Glutamatergic neuron (in vitro differentiated cells): ENCODE measurements at regions not wholly inside any gene's neighbourhood (a gene's known extent, or its start where the extent isn't known, plus 50 kb on each side); places are given as distances from the start of the nearest gene placed in this dataset.

Experiments used
- DNase-seq: peaks from one replicate; pipeline ENCODE4 v3.0.0; 2022
- H3K27ac Mint-ChIP-seq: one replicate; pipeline ENCODE4 v1.8.0; 2020; ENCODE audit warnings: mild to moderate bottlenecking, mixed read lengths, inconsistent platforms; ENCODE audit not compliant: unreplicated experiment
- H3K27me3 Mint-ChIP-seq: one replicate; pipeline ENCODE4 v1.8.0; 2020; ENCODE audit warnings: mild to moderate bottlenecking, moderate library complexity, mixed read lengths, inconsistent platforms; ENCODE audit not compliant: unreplicated experiment
- H3K36me3 Mint-ChIP-seq: one replicate; pipeline ENCODE4 v1.8.0; 2020; ENCODE audit warnings: mild to moderate bottlenecking, mixed read lengths, inconsistent platforms; ENCODE audit not compliant: unreplicated experiment
- H3K4me1 Mint-ChIP-seq: one replicate; pipeline ENCODE4 v1.8.0; 2020; ENCODE audit warnings: mild to moderate bottlenecking, low read depth, mixed read lengths, inconsistent platforms; ENCODE audit not compliant: unreplicated experiment
- H3K4me3 Mint-ChIP-seq: one replicate; pipeline ENCODE4 v1.8.0; 2020; ENCODE audit warnings: mild to moderate bottlenecking, mixed read lengths, inconsistent platforms; ENCODE audit not compliant: unreplicated experiment
- H3K9me3 Mint-ChIP-seq: one replicate; pipeline ENCODE4 v1.8.0; 2020; ENCODE audit warnings: mild to moderate bottlenecking, moderate library complexity, mixed read lengths, inconsistent platforms; ENCODE audit not compliant: unreplicated experiment
- CTCF ChIP-seq: fragments of 200-600 bp; sonication (generic); IDR thresholded peaks from one replicate; pipeline ENCODE4 v1.5.0; 2021; ENCODE audit not compliant: partially characterized antibody, unreplicated experiment

- H3K4me1 Mint-ChIP-seq: no peaks in the 10 kb centered on the region
- no peak for TF ChIP-seq CTCF
Observed at GRCh38 chr21:33981391-33982101, 65.9 kb upstream of the ATP5PO start.

GRCh38 chr21:33980276-33980916 lies 64.8 kb upstream of the ATP5PO start:
- H3K27me3 Mint-ChIP-seq: peaks cover 4% of the 10 kb centered on the region
- DNase-seq: no peak
- H3K9me3 Mint-ChIP-seq: peaks cover 2% of the 10 kb centered on the region
- H3K36me3 Mint-ChIP-seq: no peaks in the 10 kb centered on the region
- no peak overlapping the region for H3K27ac Mint-ChIP-seq
- no peak overlapping the region for H3K4me3 Mint-ChIP-seq
- TF ChIP-seq CTCF: no peak
- H3K4me1 Mint-ChIP-seq: peaks cover 5% of the 10 kb centered on the region

More at GRCh38 chr21:33981391-33982101, 65.9 kb upstream of the ATP5PO start:
- Mint-ChIP-seq H3K27ac (no peak overlapping the region), H3K4me3 (no peak overlapping the region), H3K27me3 (peaks cover 11% of the 10 kb centered on the region), H3K9me3 (no peaks in the 10 kb centered on the region), H3K36me3 (no peaks in the 10 kb centered on the region)
- no peak for DNase-seq

- Mint-ChIP-seq H3K36me3 (no peaks in the 10 kb centered on the region), H3K27ac (no peak overlapping the region), H3K27me3 (no peaks in the 10 kb centered on the region)
Observed at GRCh38 chr21:33978585-33978984, 63.0 kb upstream of the ATP5PO start.

GRCh38 chr21:33977721-33978369 lies 62.2 kb upstream of the ATP5PO start:
- TF ChIP-seq CTCF: no peak
- no peak overlapping the region for H3K4me3 Mint-ChIP-seq
- no peak for DNase-seq
- H3K36me3 Mint-ChIP-seq: no peaks in the 10 kb centered on the region
- peaks cover 5% of the 10 kb centered on the region for H3K4me1 Mint-ChIP-seq
- H3K9me3 Mint-ChIP-seq: peaks cover 2% of the 10 kb centered on the region
- no peaks in the 10 kb centered on the region for H3K27me3 Mint-ChIP-seq
- H3K27ac Mint-ChIP-seq: no peak overlapping the region

More at GRCh38 chr21:33978585-33978984, 63.0 kb upstream of the ATP5PO start:
- DNase-seq: no peak
- Mint-ChIP-seq H3K4me3 (no peak overlapping the region), H3K9me3 (peaks cover 2% of the 10 kb centered on the region), H3K4me1 (peaks cover 5% of the 10 kb centered on the region)
- TF ChIP-seq CTCF: no peak
